ENCODE measurements at regions not wholly inside any gene's neighbourhood (a gene's known extent, or its start where the extent isn't known, plus 50 kb on each side); places are given as distances from the start of the nearest gene placed in this dataset.

GRCh38 chr5:63524281-63524680 is 438.0 kb downstream of the HTR1A start:
- H3K36me3 ChIP-seq = no peaks in the 10 kb centered on the region

GRCh38 chr5:63516006-63516405 is 446.2 kb downstream of the HTR1A start:
- Histone ChIP-seq H3K27me3 (no peaks in the 10 kb centered on the region), H3K9me3 (no peaks in the 10 kb centered on the region), H3K4me1 (no peaks in the 10 kb centered on the region), H3K27ac (no peak overlapping the region), H3K4me3 (no peak overlapping the region), H3K36me3 (no peaks in the 10 kb centered on the region)
- TF ChIP-seq POLR2A (IDR thresholded peaks at IDR 0.05) (no peak), CTCF (IDR thresholded peaks at IDR 0.05) (no peak)
- no peak for DNase-seq

More at GRCh38 chr5:63524281-63524680, 438.0 kb downstream of the HTR1A start:
- Histone ChIP-seq H3K9me3 (no peaks in the 10 kb centered on the region), H3K4me3 (no peak overlapping the region), H3K4me1 (no peaks in the 10 kb centered on the region), H3K27me3 (no peaks in the 10 kb centered on the region), H3K27ac (no peak overlapping the region)
- DNase-seq = no peak
- TF ChIP-seq CTCF (IDR thresholded peaks at IDR 0.05) (no peak), POLR2A (IDR thresholded peaks at IDR 0.05) (no peak)

GRCh38 chr5:63500242-63500641 is 462.0 kb downstream of the HTR1A start:
- TF ChIP-seq CTCF (IDR thresholded peaks at IDR 0.05) (no peak), POLR2A (IDR thresholded peaks at IDR 0.05) (no peak)
- Histone ChIP-seq H3K36me3 (no peaks in the 10 kb centered on the region), H3K27me3 (no peaks in the 10 kb centered on the region), H3K9me3 (no peaks in the 10 kb centered on the region), H3K27ac (no peak overlapping the region), H3K4me1 (no peaks in the 10 kb centered on the region), H3K4me3 (no peak overlapping the region)
- no peak for DNase-seq

GRCh38 chr5:63495225-63495624 is 467.0 kb downstream of the HTR1A start:
- Histone ChIP-seq H3K36me3 (no peaks in the 10 kb centered on the region), H3K9me3 (peaks cover 0 to 4% (median 0%) of the 10 kb centered on the region in 4 donors), H3K4me1 (no peaks in the 10 kb centered on the region), H3K27me3 (no peaks in the 10 kb centered on the region), H3K4me3 (no peak overlapping the region), H3K27ac (no peak overlapping the region)
- TF ChIP-seq CTCF (IDR thresholded peaks at IDR 0.05) = no peak
- no peak for DNase-seq

- H3K27ac ChIP-seq = no peak overlapping the region
- TF ChIP-seq CTCF (IDR thresholded peaks at IDR 0.05) = no peak
- no peak for TF ChIP-seq POLR2A (IDR thresholded peaks at IDR 0.05)
- no peaks in the 10 kb centered on the region for H3K9me3 ChIP-seq
- no peak for DNase-seq
- no peak overlapping the region for H3K4me3 ChIP-seq
- H3K36me3 ChIP-seq = no peaks in the 10 kb centered on the region
- no peaks in the 10 kb centered on the region for H3K27me3 ChIP-seq
- no peaks in the 10 kb centered on the region for H3K4me1 ChIP-seq
Observed at GRCh38 chr5:63483338-63483737, 478.9 kb downstream of the HTR1A start.

- no peaks in the 10 kb centered on the region for H3K36me3 ChIP-seq
Observed at GRCh38 chr5:63473335-63473967, 488.8 kb downstream of the HTR1A start.

More at GRCh38 chr5:63473335-63473967, 488.8 kb downstream of the HTR1A start:
- TF ChIP-seq CTCF (IDR thresholded peaks at IDR 0.05) (no peak), POLR2A (IDR thresholded peaks at IDR 0.05) (no peak)
- DNase-seq = no peak
- H3K4me1 ChIP-seq = no peaks in the 10 kb centered on the region
- no peaks in the 10 kb centered on the region for H3K27me3 ChIP-seq
- no peak overlapping the region for H3K4me3 ChIP-seq
- H3K27ac ChIP-seq = no peak overlapping the region
- H3K9me3 ChIP-seq = no peaks in the 10 kb centered on the region

Measured in Peyer's patch (tissue), 4 donors.